Stimulated activated CD4-positive, alpha-beta T cell treated with anti-CD3 and anti-CD28 coated beads, TNF-alpha, amount 100 ng/mL, for 48 hours (primary cell): ENCODE measurements at regions not wholly inside any gene's neighbourhood (a gene's known extent, or its start where the extent isn't known, plus 50 kb on each side); places are given as distances from the start of the nearest gene placed in this dataset.

Experiments
- DNase-seq, 3 donors: peaks; one replicate each; pipeline ENCODE4 v3.0.0-alpha.2; 2020; ENCODE audit warnings: low read depth in 3 of 3

DNA sequence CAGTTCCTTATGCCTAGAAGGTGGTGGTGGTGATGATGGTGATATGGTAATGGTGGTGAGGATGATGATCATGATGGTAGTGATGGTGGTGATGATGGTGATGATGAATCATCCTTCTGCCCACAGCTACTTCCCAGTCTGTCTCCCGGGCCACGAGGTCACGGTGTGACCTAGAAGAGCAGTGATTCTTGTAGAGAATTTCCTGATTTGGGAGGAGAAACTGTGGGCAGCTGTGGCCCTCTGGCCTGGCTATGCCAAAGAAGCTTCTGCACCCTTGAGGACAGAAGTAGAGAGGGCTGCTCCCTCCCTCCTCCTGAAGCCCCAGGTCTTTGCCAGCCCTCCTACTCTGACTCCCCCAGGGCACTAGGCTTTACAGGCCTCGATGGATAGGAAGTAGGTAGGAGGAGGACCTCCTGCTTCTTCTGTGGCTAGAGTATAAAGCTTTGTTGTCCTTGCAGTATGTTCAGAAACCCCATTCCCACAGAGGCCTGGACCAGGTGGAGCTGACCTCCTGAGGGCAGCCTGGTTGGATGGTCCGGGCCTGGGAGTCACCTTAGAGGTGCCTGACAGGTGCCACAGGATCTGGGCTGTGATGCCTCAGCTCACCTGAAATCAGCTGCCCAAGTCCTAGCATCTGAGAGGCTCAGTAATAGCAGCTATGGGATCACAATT is 57.9 kb upstream of the EPAS1 start:
- peak in 1 of 3 donors; percentile 20 for DNase-seq

GRCh38 chr2:46239847-46240181 is 57.4 kb upstream of the EPAS1 start:
- DNase-seq = peak; percentile 34 to 59 (median 35)

DNA sequence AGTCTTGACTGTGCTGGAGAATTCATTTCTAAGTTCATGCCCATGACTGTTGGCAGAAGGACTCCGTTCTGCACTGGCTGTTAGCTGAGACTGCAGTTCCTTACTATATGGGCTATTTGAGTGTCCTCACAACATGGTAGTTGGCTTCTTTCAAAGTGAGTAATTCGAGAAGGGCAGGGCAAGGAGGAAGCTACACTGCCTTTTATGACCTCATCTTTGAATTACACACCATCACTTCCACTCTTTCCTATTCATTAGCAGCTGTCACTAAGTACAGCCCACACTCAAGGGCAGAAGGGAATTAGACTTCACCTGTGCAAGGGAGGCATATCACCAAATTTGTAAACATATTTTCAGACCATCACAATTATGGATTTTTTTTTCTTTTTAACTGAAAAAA is 55.9 kb upstream of the EPAS1 start:
- no peak for DNase-seq

- no peak for DNase-seq
These were observed 51.3 kb upstream of the EPAS1 start for GRCh38 chr2:46245869-46246268.

DNA sequence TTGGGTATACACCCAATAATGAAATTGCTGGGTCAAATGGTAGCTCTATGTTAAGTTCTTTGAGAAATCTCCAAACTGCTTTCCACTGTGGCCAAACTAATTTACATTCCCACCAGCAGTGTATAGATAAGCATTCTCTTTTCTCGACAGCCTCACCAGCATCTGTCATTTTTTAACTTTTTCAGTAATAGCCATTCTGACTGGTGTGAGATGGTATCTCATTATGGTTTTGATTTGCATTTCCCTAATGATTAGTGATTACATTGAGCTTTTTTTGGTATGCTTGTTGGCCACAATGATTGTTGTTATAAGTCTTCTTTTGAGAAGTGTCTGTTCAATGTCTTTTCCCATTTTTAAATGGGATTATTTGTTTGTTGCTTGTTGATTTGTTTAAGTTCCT is 50.4 kb upstream of the EPAS1 start:
- no peak for DNase-seq
